ENCODE measurements at regions not wholly inside any gene's neighbourhood (a gene's known extent, or its start where the extent isn't known, plus 50 kb on each side); places are given as distances from the start of the nearest gene placed in this dataset.

GRCh38 chr15:25972141-25972675, 109.1 kb upstream of the ATP10A start:
- no peaks in the 10 kb centered on the region for H3K27me3 ChIP-seq (replicated peaks in 1 of 7)
- H3K9me3 ChIP-seq, result no peaks in the 10 kb centered on the region
- no peaks in the 10 kb centered on the region for H3K36me3 ChIP-seq
- no peak for TF ChIP-seq POLR2A (IDR thresholded peaks at IDR 0.05)
- no peak for TF ChIP-seq POLR2AphosphoS5 (IDR thresholded peaks at IDR 0.05)
- no peak for TF ChIP-seq CTCF (IDR thresholded peaks at IDR 0.05 in 8 of 11, conservative IDR thresholded peaks at IDR 0.05 in 3 of 11)
- intact Hi-C loops (cut with DNase I; ENCODE audit: low total_unique reads), result no loop called here
- 64 to 83% (median 76%) methylated on average over 4 of the region's 4 CpGs for WGBS, 5 donors
- no peak overlapping the region for H3K27ac ChIP-seq
- no peak overlapping the region for H3K4me3 ChIP-seq
- no peaks in the 10 kb centered on the region for H3K4me1 ChIP-seq
- no peak for DNase-seq

DNA sequence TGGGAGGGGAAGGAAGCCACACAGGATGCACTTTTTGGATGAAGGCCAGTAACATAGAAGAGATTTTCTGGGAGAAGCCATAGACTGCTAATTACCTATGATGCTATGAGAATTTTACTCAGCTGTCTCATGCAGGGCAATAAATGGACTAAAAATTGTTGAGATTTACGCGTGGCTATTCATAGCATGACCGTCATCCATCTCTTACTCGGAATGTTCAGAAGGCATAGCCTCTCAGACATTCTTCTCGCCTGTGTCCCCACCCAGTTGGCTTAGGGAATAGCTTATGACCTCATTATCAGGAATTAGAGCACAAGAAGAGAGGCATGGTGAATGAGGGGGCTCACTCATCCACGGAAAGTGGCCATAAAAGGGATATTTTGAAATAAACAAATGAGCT, 107.9 kb upstream of the ATP10A start:
- intact Hi-C loops (cut with DNase I; ENCODE audit: low total_unique reads), result no loop called here
- no peak for DNase-seq
- TF ChIP-seq POLR2AphosphoS5 (IDR thresholded peaks at IDR 0.05) (no peak), POLR2A (IDR thresholded peaks at IDR 0.05) (no peak), CTCF (IDR thresholded peaks at IDR 0.05 in 8 of 11, conservative IDR thresholded peaks at IDR 0.05 in 3 of 11) (no peak)
- Histone ChIP-seq H3K27ac (no peak overlapping the region), H3K36me3 (no peaks in the 10 kb centered on the region), H3K27me3 (replicated peaks in 1 of 7) (no peaks in the 10 kb centered on the region), H3K4me3 (no peak overlapping the region), H3K9me3 (no peaks in the 10 kb centered on the region), H3K4me1 (no peaks in the 10 kb centered on the region)
- WGBS, 5 donors, result 47 to 78% (median 65%) methylated on average over 6 of the region's 6 CpGs

- Histone ChIP-seq H3K27ac (no peak overlapping the region), H3K27me3 (replicated peaks in 1 of 7) (no peaks in the 10 kb centered on the region), H3K4me1 (no peaks in the 10 kb centered on the region), H3K36me3 (no peaks in the 10 kb centered on the region), H3K4me3 (no peak overlapping the region), H3K9me3 (no peaks in the 10 kb centered on the region)
- DNase-seq, result no peak
- WGBS, 5 donors, result 52 to 64% (median 63%) methylated on average over 4 of the region's 4 CpGs
- TF ChIP-seq POLR2AphosphoS5 (IDR thresholded peaks at IDR 0.05) (no peak), CTCF (IDR thresholded peaks at IDR 0.05 in 8 of 11, conservative IDR thresholded peaks at IDR 0.05 in 3 of 11) (no peak), POLR2A (IDR thresholded peaks at IDR 0.05) (no peak)
- intact Hi-C loops (cut with DNase I; ENCODE audit: low total_unique reads), result no loop called here
These were observed 106.8 kb upstream of the ATP10A start for GRCh38 chr15:25969886-25970285.

- H3K27me3 ChIP-seq (replicated peaks in 1 of 7), result no peaks in the 10 kb centered on the region
- H3K9me3 ChIP-seq, result peaks cover 0 to 11% (median 0%) of the 10 kb centered on the region in 8 donors
- no peak overlapping the region for H3K4me3 ChIP-seq
- intact Hi-C loops (cut with DNase I; ENCODE audit: low total_unique reads), result no loop called here
- no peaks in the 10 kb centered on the region for H3K36me3 ChIP-seq
- no peaks in the 10 kb centered on the region for H3K4me1 ChIP-seq
- 70 to 84% (median 77%) methylated on average over 3 of the region's 3 CpGs for WGBS, 5 donors
- H3K27ac ChIP-seq, result no peak overlapping the region
- no peak for TF ChIP-seq POLR2AphosphoS5 (IDR thresholded peaks at IDR 0.05)
- no peak for DNase-seq
These were observed 104.0 kb upstream of the ATP10A start for GRCh38 chr15:25967116-25967515.

GRCh38 chr15:25965326-25965725, 102.2 kb upstream of the ATP10A start:
- no peaks in the 10 kb centered on the region for H3K36me3 ChIP-seq
- no peak overlapping the region for H3K4me3 ChIP-seq
- 65 to 81% (median 76%) methylated on average over 5 of the region's 5 CpGs for WGBS, 5 donors
- no peak for TF ChIP-seq CTCF (IDR thresholded peaks at IDR 0.05 in 8 of 11, conservative IDR thresholded peaks at IDR 0.05 in 3 of 11)
- TF ChIP-seq POLR2A (IDR thresholded peaks at IDR 0.05), result no peak
- no peak for TF ChIP-seq POLR2AphosphoS5 (IDR thresholded peaks at IDR 0.05)
- no peak for DNase-seq
- H3K27me3 ChIP-seq (replicated peaks in 1 of 7), result no peaks in the 10 kb centered on the region
- H3K4me1 ChIP-seq, result no peaks in the 10 kb centered on the region
- no peak overlapping the region for H3K27ac ChIP-seq
- intact Hi-C loops (cut with DNase I; ENCODE audit: low total_unique reads), result no loop called here
- peaks cover 0 to 11% (median 0%) of the 10 kb centered on the region in 8 donors for H3K9me3 ChIP-seq
